ENCODE measurements at regions not wholly inside any gene's neighbourhood (a gene's known extent, or its start where the extent isn't known, plus 50 kb on each side); places are given as distances from the start of the nearest gene placed in this dataset.

GRCh38 chr4:123501733-123502132, 105.1 kb downstream of the SPRY1 start:
- TF ChIP-seq CTCF (IDR thresholded peaks at IDR 0.05; ENCODE audit: low read length) = no peak
- TF ChIP-seq EZH2 (IDR thresholded peaks at IDR 0.05; ENCODE audit: borderline replicate concordance, low read length) = no peak
